ENCODE measurements at regions not wholly inside any gene's neighbourhood (a gene's known extent, or its start where the extent isn't known, plus 50 kb on each side); places are given as distances from the start of the nearest gene placed in this dataset.

GRCh38 chr14:85728476-85729065 is 198.6 kb downstream of the FLRT2 start:
- Histone ChIP-seq H4K20me1 (ENCODE audit: insufficient read depth, low read length) (no peaks in the 10 kb centered on the region), H3K4me3 (ENCODE audit: insufficient read depth, low read depth, low read length) (no peak overlapping the region), H3K36me3 (ENCODE audit: insufficient read depth, low read length) (no peaks in the 10 kb centered on the region), H2AFZ (ENCODE audit: low read depth, low read length) (no peak overlapping the region), H3K79me2 (ENCODE audit: insufficient read depth, low read length) (no peaks in the 10 kb centered on the region), H3K4me2 (ENCODE audit: low read length) (no peak overlapping the region), H3K27me3 (ENCODE audit: insufficient read depth, low read length) (no peaks in the 10 kb centered on the region), H3K27ac (ENCODE audit: low read depth, low read length) (no peak overlapping the region), H3K9ac (ENCODE audit: low read length) (no peak overlapping the region), H3K4me1 (ENCODE audit: insufficient read depth, low read length) (no peaks in the 10 kb centered on the region), H3K9me3 (ENCODE audit: insufficient read depth, low read depth, low read length) (no peaks in the 10 kb centered on the region)
- Mint-ChIP-seq H3K9me3 (ENCODE audit: unreplicated experiment) (peaks cover 1% of the 10 kb centered on the region), H3K36me3 (ENCODE audit: low read depth, unreplicated experiment) (no peaks in the 10 kb centered on the region), H3K4me3 (ENCODE audit: unreplicated experiment) (no peak overlapping the region), H3K27me3 (ENCODE audit: low read depth, unreplicated experiment) (peaks cover 5% of the 10 kb centered on the region), H3K27ac (ENCODE audit: unreplicated experiment) (no peak overlapping the region), H3K4me1 (ENCODE audit: low read depth, unreplicated experiment) (peaks cover 18% of the 10 kb centered on the region)
- DNase-seq (ENCODE audit: low read depth) = no peak
- no peak for FAIRE-seq
- no peak for TF ChIP-seq EZH2 (IDR thresholded peaks at IDR 0.05; ENCODE audit: insufficient read depth, low read length)
- TF ChIP-seq CTCF (IDR thresholded peaks at IDR 0.05; ENCODE audit: insufficient read depth, low read depth, low read length) = no peak

- Mint-ChIP-seq H3K9me3 (ENCODE audit: unreplicated experiment) (peaks cover 7% of the 10 kb centered on the region), H3K4me3 (ENCODE audit: unreplicated experiment) (no peak overlapping the region), H3K27ac (ENCODE audit: unreplicated experiment) (no peak overlapping the region), H3K4me1 (ENCODE audit: low read depth, unreplicated experiment) (no peaks in the 10 kb centered on the region), H3K27me3 (ENCODE audit: low read depth, unreplicated experiment) (no peaks in the 10 kb centered on the region), H3K36me3 (ENCODE audit: low read depth, unreplicated experiment) (no peaks in the 10 kb centered on the region)
- H3K36me3 ChIP-seq (ENCODE audit: insufficient read depth, low read length) = no peaks in the 10 kb centered on the region
- no peak for FAIRE-seq
- TF ChIP-seq CTCF (IDR thresholded peaks at IDR 0.05; ENCODE audit: insufficient read depth, low read depth, low read length) = no peak
- no peak for TF ChIP-seq EZH2 (IDR thresholded peaks at IDR 0.05; ENCODE audit: insufficient read depth, low read length)
- H3K9me3 ChIP-seq (ENCODE audit: insufficient read depth, low read depth, low read length) = no peaks in the 10 kb centered on the region
- DNase-seq (ENCODE audit: low read depth) = no peak
- no peaks in the 10 kb centered on the region for H3K4me1 ChIP-seq (ENCODE audit: insufficient read depth, low read length)
- no peak overlapping the region for H3K27ac ChIP-seq (ENCODE audit: low read depth, low read length)
- H4K20me1 ChIP-seq (ENCODE audit: insufficient read depth, low read length) = no peaks in the 10 kb centered on the region
- no peak overlapping the region for H2AFZ ChIP-seq (ENCODE audit: low read depth, low read length)
- H3K9ac ChIP-seq (ENCODE audit: low read length) = no peak overlapping the region
- H3K4me3 ChIP-seq (ENCODE audit: insufficient read depth, low read depth, low read length) = no peak overlapping the region
- H3K79me2 ChIP-seq (ENCODE audit: insufficient read depth, low read length) = no peaks in the 10 kb centered on the region
- H3K4me2 ChIP-seq (ENCODE audit: low read length) = no peak overlapping the region
- H3K27me3 ChIP-seq (ENCODE audit: insufficient read depth, low read length) = no peaks in the 10 kb centered on the region
Measured at GRCh38 chr14:85714069-85714468, 184.1 kb downstream of the FLRT2 start.

- no peak for FAIRE-seq
- no peak for TF ChIP-seq EZH2 (IDR thresholded peaks at IDR 0.05; ENCODE audit: insufficient read depth, low read length)
- TF ChIP-seq CTCF (IDR thresholded peaks at IDR 0.05; ENCODE audit: insufficient read depth, low read depth, low read length) = no peak
- no peak for DNase-seq (ENCODE audit: low read depth)
- Histone ChIP-seq H3K27me3 (ENCODE audit: insufficient read depth, low read length) (no peaks in the 10 kb centered on the region), H3K36me3 (ENCODE audit: insufficient read depth, low read length) (no peaks in the 10 kb centered on the region), H3K9ac (ENCODE audit: low read length) (no peak overlapping the region), H2AFZ (ENCODE audit: low read depth, low read length) (no peak overlapping the region), H4K20me1 (ENCODE audit: insufficient read depth, low read length) (no peaks in the 10 kb centered on the region), H3K79me2 (ENCODE audit: insufficient read depth, low read length) (no peaks in the 10 kb centered on the region), H3K27ac (ENCODE audit: low read depth, low read length) (no peak overlapping the region), H3K4me1 (ENCODE audit: insufficient read depth, low read length) (no peaks in the 10 kb centered on the region), H3K4me3 (ENCODE audit: insufficient read depth, low read depth, low read length) (no peak overlapping the region), H3K4me2 (ENCODE audit: low read length) (no peak overlapping the region), H3K9me3 (ENCODE audit: insufficient read depth, low read depth, low read length) (no peaks in the 10 kb centered on the region)
- Mint-ChIP-seq H3K9me3 (ENCODE audit: unreplicated experiment) (peaks cover 5% of the 10 kb centered on the region), H3K27ac (ENCODE audit: unreplicated experiment) (no peak overlapping the region), H3K36me3 (ENCODE audit: low read depth, unreplicated experiment) (no peaks in the 10 kb centered on the region), H3K4me3 (ENCODE audit: unreplicated experiment) (no peak overlapping the region), H3K4me1 (ENCODE audit: low read depth, unreplicated experiment) (no peaks in the 10 kb centered on the region), H3K27me3 (ENCODE audit: low read depth, unreplicated experiment) (no peaks in the 10 kb centered on the region)
Measured at GRCh38 chr14:85711620-85712019, 181.7 kb downstream of the FLRT2 start.
